ENCODE measurements at regions not wholly inside any gene's neighbourhood (a gene's known extent, or its start where the extent isn't known, plus 50 kb on each side); places are given as distances from the start of the nearest gene placed in this dataset.

- DNase-seq = no peak
- WGBS, 2 donors = 88 to 90% methylated on average over 1 of the region's 1 CpG
- TF ChIP-seq, protein P1, sequence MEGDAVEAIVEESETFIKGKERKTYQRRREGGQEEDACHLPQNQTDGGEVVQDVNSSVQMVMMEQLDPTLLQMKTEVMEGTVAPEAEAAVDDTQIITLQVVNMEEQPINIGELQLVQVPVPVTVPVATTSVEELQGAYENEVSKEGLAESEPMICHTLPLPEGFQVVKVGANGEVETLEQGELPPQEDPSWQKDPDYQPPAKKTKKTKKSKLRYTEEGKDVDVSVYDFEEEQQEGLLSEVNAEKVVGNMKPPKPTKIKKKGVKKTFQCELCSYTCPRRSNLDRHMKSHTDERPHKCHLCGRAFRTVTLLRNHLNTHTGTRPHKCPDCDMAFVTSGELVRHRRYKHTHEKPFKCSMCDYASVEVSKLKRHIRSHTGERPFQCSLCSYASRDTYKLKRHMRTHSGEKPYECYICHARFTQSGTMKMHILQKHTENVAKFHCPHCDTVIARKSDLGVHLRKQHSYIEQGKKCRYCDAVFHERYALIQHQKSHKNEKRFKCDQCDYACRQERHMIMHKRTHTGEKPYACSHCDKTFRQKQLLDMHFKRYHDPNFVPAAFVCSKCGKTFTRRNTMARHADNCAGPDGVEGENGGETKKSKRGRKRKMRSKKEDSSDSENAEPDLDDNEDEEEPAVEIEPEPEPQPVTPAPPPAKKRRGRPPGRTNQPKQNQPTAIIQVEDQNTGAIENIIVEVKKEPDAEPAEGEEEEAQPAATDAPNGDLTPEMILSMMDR (IDR thresholded peaks at IDR 0.05) = no peak
- TF ChIP-seq POLR2AphosphoS5 (IDR thresholded peaks at IDR 0.05) = no peak
- no peak for TF ChIP-seq EP300 (IDR thresholded peaks at IDR 0.05)
- no peak for TF ChIP-seq POLR2A (IDR thresholded peaks at IDR 0.05)
- H3K27ac ChIP-seq = no peak overlapping the region
- H3K4me3 ChIP-seq = no peak overlapping the region
- no peaks in the 10 kb centered on the region for H3K4me1 ChIP-seq
- H3K9me3 ChIP-seq = no peaks in the 10 kb centered on the region
- intact Hi-C loops (cut with DNase I) = no loop called here
- H3K36me3 ChIP-seq = no peaks in the 10 kb centered on the region
- H3K27me3 ChIP-seq = no peaks in the 10 kb centered on the region
These were observed 288.0 kb downstream of the SLC6A15 start for GRCh38 chr12:84624601-84625000.

- intact Hi-C loops (cut with DNase I) = no loop called here
- WGBS, 2 donors = 70 to 75% methylated on average over 5 of the region's 5 CpGs
- no peaks in the 10 kb centered on the region for H3K4me1 ChIP-seq
- no peak for DNase-seq
- H3K36me3 ChIP-seq = no peaks in the 10 kb centered on the region
- no peak overlapping the region for H3K4me3 ChIP-seq
- H3K27me3 ChIP-seq = no peaks in the 10 kb centered on the region
- TF ChIP-seq EP300 (IDR thresholded peaks at IDR 0.05) (no peak), POLR2A (IDR thresholded peaks at IDR 0.05) (no peak), POLR2AphosphoS5 (IDR thresholded peaks at IDR 0.05) (no peak)
- TF ChIP-seq, protein P1 (IDR thresholded peaks at IDR 0.05) = no peak
- H3K9me3 ChIP-seq = no peaks in the 10 kb centered on the region
- H3K27ac ChIP-seq = no peak overlapping the region
These were observed 293.5 kb downstream of the SLC6A15 start for GRCh38 chr12:84619053-84619571.

DNA sequence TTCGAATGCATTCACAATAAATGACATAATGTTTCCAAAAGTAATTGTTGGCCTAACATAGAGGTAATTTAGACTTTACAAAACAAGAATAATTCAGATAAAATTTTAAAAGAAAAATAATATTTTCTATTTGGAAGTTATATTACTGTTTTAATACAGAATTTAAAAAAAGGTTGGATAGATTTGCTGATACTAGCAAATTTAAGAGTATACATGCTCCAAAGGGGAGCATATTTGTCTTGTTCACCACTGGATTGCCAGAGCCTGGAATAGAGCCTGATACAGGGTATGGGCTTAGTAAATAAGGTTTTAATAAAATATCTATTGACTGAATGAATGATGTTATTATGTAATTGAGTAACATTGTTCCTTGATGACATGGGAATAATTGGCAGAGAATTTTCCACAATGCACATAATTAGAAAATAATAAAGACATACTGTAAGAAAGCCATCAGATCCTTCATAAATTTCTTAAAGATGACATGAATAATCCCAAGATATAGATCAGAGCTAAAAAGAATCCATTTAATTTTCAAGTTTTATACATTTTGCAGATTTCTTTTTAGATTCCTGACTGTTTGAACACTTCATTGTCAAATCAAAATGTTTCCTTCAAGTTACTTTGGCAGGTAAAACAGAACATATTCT is 305.3 kb downstream of the SLC6A15 start:
- H3K36me3 ChIP-seq = no peaks in the 10 kb centered on the region
- H3K27me3 ChIP-seq = no peaks in the 10 kb centered on the region
- H3K4me1 ChIP-seq = no peaks in the 10 kb centered on the region
- intact Hi-C loops (cut with DNase I) = no loop called here
- 77 to 82% methylated on average over 1 of the region's 1 CpG for WGBS, 2 donors
- H3K4me3 ChIP-seq = no peak overlapping the region
- H3K27ac ChIP-seq = no peak overlapping the region
- no peak for TF ChIP-seq POLR2AphosphoS5 (IDR thresholded peaks at IDR 0.05)
- TF ChIP-seq, protein P1 (IDR thresholded peaks at IDR 0.05) = no peak
- TF ChIP-seq POLR2A (IDR thresholded peaks at IDR 0.05) = no peak
- no peak for TF ChIP-seq EP300 (IDR thresholded peaks at IDR 0.05)
- no peaks in the 10 kb centered on the region for H3K9me3 ChIP-seq
- no peak for DNase-seq

DNA sequence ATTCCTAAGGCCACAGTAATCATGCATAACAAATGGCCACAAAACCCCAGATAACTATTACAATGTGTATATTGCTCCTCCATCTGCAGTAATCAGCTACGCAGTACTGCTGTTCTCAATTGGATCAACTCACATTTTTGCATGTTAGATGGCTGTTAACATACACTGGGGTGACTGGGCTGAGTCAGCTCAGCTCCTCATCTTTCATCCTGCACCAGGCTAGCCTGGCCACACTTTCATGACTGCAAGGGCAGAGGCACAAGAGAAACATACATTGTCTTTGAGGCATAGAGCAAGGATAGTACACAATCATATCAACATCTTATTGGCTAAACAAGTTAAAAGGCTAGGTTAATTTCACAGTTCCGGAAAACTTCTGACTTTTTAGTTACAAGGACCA is 306.6 kb downstream of the SLC6A15 start:
- Histone ChIP-seq H3K27ac (no peak overlapping the region), H3K9me3 (no peaks in the 10 kb centered on the region), H3K4me3 (no peak overlapping the region), H3K36me3 (no peaks in the 10 kb centered on the region), H3K27me3 (no peaks in the 10 kb centered on the region), H3K4me1 (no peaks in the 10 kb centered on the region)
- intact Hi-C loops (cut with DNase I) = no loop called here
- no peak for DNase-seq
- TF ChIP-seq, protein P1 (IDR thresholded peaks at IDR 0.05) = no peak
- TF ChIP-seq POLR2AphosphoS5 (IDR thresholded peaks at IDR 0.05) = no peak
- no peak for TF ChIP-seq POLR2A (IDR thresholded peaks at IDR 0.05)
- TF ChIP-seq EP300 (IDR thresholded peaks at IDR 0.05) = no peak
- 85 to 93% methylated on average over 2 of the region's 2 CpGs for WGBS, 2 donors

- Histone ChIP-seq H3K27me3 (no peaks in the 10 kb centered on the region), H3K36me3 (no peaks in the 10 kb centered on the region), H3K9me3 (no peaks in the 10 kb centered on the region), H3K4me1 (no peaks in the 10 kb centered on the region), H3K27ac (no peak overlapping the region), H3K4me3 (no peak overlapping the region)
- TF ChIP-seq EP300 (IDR thresholded peaks at IDR 0.05) = no peak
- no peak for TF ChIP-seq POLR2AphosphoS5 (IDR thresholded peaks at IDR 0.05)
- TF ChIP-seq, protein P1 (IDR thresholded peaks at IDR 0.05) = no peak
- TF ChIP-seq POLR2A (IDR thresholded peaks at IDR 0.05) = no peak
- DNase-seq = no peak
- intact Hi-C loops (cut with DNase I) = no loop called here
These were observed 308.0 kb downstream of the SLC6A15 start for GRCh38 chr12:84604551-84604950.

Measured in sigmoid colon (tissue), 6 donors.